CD4-positive, alpha-beta T cell treated with Interferon gamma for 1 hour (primary cell): ENCODE measurements at regions not wholly inside any gene's neighbourhood (a gene's known extent, or its start where the extent isn't known, plus 50 kb on each side); places are given as distances from the start of the nearest gene placed in this dataset.

Experiments
- DNase-seq: peaks from one replicate; pipeline ENCODE4 v3.0.0-alpha.2; 2020

DNA sequence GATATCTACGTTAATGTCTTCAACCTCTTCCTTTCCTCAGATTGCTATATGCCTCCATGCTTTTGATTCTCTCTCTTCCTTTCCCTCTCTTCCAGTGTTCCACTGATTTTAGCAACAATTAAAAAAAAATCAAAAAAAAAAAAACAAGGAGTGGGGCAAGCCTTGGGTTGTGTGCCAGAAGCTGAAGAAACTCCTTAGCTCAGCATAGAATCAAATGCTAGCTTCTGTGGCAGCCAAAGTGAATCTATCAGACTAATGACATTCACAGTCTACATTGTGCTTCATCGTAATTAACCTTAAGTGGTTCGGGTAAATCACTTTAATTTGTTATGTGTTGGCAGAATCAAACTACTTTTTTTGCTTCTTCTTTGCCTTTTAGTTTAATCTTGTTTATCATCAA lies 237.3 kb downstream of the TMEM167A start:
- no peak for DNase-seq

GRCh38 chr5:82835488-82835887 lies 241.7 kb downstream of the TMEM167A start:
- no peak for DNase-seq

- no peak for DNase-seq
These were observed 243.0 kb downstream of the TMEM167A start for GRCh38 chr5:82834151-82834550.

DNA sequence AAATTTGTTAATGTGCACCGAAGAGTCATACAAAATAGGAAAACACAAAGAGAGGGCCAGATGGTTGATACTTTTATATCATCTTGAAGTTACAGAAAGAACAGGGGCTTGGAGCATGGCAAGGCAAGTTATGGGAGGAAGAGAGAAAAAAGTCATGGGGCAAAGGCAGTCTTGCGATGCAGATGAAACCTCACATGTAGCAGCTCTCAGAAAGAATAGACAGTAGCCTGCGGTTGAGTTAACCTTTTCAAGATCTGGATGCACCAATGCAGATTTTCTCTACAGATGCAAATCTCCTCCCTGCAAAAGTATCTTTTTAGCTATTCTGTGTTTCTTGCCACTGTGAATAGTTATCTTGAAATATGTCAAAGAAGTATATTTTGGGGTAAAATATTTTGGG lies 243.9 kb downstream of the TMEM167A start:
- DNase-seq = no peak

GRCh38 chr5:82832445-82832844 lies 244.7 kb downstream of the TMEM167A start:
- DNase-seq = no peak

DNA sequence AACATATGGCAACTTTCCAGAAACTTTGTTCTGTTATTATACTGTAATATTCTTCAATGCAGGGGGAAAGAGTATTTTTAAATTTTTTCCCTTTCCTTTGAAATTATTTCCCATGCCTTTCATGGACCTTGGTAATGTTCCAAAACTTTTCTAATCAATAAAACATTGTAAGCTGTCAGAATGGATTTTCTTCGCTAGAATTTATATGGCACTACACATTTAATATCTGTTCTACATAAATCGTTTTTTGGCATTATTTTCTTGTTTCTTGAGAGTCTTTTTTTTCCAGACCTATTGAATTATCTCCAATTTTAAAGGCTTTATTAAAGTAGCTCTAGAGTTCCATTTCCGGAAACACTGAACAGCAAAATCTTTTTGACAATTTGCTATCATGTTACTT lies 249.0 kb downstream of the TMEM167A start:
- DNase-seq = no peak

- no peak for DNase-seq
These were observed 249.5 kb downstream of the TMEM167A start for GRCh38 chr5:82827651-82828050.

DNA sequence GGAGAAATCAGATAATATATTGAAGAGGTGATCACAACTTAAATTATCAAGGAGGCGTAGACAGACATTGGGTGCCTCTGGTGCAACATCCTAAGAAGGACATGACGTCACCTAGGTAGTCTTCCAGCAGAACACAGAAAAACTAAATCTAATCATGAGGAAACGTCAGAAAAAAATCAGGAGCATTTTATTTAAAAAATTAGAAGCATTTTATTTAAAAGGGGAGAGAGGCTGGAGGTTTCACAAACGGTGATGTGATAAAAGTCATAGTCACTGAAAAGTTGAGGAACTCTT lies 254.6 kb downstream of the TMEM167A start:
- DNase-seq = no peak

- no peak for DNase-seq
These were observed 255.2 kb downstream of the TMEM167A start for GRCh38 chr5:82821846-82822633.

DNA sequence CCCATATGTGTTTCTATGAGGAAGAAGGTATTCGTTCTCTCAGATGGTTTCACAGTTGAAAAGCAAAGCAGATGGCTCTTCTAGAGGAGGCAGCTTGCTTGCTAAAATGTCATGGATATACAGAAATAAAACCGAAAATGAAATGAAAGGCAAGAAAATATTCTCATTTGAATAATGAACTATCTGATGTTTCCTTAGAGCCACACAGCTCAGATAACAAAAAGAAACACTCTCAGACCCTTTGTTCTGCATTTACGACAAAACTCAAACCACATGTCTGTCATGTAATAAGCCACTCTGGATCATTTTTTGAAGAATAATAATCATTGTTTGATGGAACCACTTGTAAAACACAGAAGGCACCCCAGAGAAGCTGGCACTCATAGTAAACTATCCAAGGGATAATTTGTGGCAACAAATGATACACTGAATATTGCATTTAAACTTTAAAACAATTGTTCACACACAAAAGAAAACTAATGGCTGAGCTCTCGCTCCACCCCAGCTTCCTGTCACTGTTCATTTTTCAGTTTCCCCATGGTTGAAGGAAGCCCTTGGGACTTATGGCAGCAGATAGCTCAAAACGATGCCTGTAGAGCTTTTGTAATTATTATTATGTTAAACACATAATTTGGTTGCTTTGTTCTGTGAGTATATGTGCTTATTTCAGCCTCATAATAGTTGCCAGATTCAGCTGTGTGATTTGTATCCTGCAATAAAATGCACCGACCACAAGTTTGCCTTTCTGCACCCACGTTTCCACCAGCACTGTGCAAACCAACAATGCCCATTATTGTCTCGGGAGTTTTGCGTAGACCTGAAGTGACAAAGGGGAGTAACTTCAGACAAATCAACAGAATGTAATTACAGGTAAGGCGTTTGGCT lies 256.0 kb downstream of the TMEM167A start:
- DNase-seq = no peak

DNA sequence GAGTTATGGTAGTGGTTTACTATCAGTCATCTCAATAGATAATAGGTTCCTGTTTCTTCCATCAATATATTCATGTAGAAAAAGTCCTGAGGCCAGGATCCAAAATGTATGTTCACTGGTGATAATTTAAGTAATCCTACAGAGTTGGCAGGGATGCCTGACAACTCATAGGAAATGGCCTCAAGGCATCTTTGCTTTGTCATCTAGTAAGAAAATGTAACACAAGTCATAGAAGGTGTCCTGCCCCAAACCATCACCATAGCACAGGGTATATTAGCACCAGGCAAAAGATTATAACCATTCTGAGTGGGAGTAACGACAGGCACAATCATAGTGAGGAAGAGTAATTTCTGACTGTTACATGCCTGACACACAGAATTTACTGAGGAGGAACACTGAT lies 257.0 kb downstream of the TMEM167A start:
- no peak for DNase-seq

DNA sequence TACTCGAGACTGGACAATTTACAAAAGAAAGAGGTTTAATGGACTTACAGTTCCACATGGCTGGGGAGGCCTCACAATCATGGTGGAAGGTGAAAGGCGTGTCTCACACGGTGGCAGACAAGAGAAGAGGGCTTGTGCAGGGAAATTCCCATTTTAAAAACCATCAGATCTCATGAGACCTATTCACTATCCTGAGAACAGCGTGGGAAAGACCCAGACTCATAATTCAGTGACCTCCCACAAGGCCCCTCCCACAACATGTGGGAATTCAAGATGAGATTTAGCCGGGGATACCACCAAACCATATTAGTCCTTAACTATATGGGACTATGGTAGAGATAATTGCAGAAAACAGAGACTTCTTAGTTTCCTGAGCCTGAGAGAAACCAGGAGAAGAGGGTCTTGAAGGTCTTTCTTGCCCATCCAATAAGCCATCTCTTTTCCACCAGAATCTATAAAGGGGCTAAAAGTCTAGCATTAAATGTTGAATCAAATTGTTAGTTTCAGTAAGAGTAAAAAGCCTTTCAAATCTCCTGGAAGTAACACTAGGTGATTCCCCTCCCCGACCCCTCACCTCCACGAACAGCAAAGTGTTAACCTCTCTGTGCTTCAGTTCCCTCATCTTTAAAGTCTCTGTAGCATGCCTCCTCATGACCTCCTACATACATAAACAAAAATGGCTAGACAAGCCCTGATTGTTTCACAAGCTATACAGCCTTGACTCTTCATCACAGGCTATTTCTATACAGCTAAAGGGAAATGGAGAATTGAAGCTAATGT lies 259.1 kb downstream of the TMEM167A start:
- DNase-seq = no peak

DNA sequence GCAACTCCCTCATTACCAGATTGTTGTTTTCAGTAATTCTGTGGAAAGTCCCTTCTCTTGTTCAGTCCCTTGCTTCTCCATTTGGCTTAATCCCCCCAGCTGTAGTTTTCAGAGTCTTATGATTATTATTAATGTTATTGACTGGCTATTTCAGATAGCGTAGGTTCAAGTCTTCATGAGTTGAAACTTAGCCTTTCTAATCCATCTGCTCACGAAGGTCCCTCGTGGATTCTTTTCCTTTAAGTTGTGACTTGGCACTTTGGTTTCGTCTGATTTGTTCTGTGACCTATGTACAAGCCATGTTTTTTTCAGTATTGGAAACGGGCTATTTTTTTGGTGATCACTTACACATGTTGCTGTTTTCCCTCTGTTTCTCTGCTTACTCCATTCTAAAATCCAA lies 260.3 kb downstream of the TMEM167A start:
- DNase-seq = no peak

GRCh38 chr5:82815871-82816270 lies 261.3 kb downstream of the TMEM167A start:
- DNase-seq = no peak

DNA sequence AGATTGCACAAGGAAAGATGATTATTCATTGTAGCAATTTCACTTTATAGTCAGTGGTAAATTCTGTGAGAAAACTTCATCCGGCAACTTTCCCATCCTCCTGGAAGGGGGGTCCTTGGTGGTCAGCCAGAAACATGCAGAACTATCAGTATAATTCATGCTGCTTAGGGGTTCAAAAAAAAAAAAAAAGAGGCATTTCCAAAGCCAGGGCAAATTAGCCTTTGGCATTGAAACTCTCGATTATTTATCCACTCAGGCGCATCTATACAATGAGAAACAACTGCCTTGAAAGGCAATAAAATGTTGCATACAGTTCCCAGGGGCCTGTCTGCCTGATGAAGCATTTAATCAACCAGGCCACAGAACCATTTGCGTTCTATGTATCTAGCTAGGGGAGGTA lies 263.3 kb downstream of the TMEM167A start:
- no peak for DNase-seq

- DNase-seq = no peak
These were observed 264.6 kb downstream of the TMEM167A start for GRCh38 chr5:82812575-82812974.

DNA sequence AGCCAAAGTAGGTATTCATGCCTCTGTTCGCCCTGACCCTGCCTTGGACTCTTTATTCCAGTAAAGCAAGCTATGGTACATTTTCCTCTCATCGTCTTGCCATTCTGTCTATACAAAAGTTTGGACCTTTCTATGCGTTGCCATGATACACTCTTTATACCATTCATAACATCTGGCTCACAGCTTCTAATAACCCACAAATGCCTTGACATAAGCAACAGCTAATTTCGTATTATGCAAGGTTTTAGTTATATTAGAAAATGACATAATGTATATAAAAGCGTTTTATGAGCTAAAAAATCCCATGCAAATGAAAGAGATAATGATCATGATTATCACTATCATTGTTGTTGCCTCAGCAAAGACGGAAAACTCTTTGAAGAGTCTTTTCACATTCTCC lies 265.7 kb downstream of the TMEM167A start:
- no peak for DNase-seq

- DNase-seq = no peak
These were observed 267.6 kb downstream of the TMEM167A start for GRCh38 chr5:82809420-82810143.

- no peak for DNase-seq
These were observed 268.2 kb downstream of the TMEM167A start for GRCh38 chr5:82808960-82809359.

- no peak for DNase-seq
These were observed 270.2 kb downstream of the TMEM167A start for GRCh38 chr5:82807021-82807420.

DNA sequence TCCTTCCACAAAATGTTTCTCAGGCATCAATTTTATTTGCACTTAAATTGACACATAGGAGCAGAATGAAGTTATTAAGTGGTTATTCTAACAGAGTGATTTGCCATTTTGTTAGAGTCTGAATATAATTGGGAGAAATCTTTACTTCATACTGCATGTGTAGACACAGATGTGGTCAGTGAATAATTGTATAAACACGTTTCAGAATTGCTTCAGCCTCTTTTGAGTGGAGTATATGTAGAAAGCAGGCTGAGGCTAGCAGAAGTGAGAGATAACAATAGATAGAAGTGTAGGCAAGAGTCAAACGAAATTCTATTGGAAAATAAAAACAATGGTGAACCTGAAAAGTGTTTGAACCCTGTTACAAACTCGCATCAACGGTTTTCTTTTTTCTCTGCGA lies 270.7 kb downstream of the TMEM167A start:
- DNase-seq = no peak

DNA sequence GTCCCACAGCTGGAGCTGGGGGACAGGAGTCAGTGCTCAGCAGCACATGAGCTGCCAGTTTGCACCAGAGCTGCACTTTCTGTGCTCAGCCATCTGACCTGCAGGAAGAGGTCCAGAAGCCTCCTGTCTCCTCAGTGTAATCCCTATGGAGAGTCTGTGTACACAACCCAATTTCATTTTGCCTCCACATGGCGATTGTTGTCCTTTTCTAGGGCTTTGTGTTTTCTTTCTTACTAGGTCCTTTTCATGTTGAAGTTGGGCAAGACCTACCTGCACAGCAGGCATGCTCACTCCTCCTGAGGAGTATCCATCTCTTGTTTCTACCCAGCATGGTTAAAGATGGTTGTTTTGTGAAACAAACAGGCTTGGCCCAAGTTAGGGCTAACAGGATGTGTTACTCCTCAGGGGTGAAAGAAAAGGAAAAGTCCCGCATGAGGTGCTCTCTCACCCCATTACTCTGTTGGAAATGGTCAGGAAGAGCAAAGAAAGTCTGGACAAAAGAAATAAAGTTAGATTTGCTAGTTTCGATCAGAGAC lies 273.0 kb downstream of the TMEM167A start:
- DNase-seq = no peak

- no peak for DNase-seq
These were observed 274.2 kb downstream of the TMEM167A start for GRCh38 chr5:82802954-82803353.
